Adrenal gland (tissue), 9 donors: ENCODE measurements at regions not wholly inside any gene's neighbourhood (a gene's known extent, or its start where the extent isn't known, plus 50 kb on each side); places are given as distances from the start of the nearest gene placed in this dataset.
"Not testable (repeated sequence)": the region's sequence is repeated elsewhere in the genome, so short reads cannot be mapped to it uniquely, and the experiment has no call there.

Experiments used
- DNase-seq, 7 donors: peaks; one replicate each; pipeline ENCODE4 v3.0.0-alpha.2; 2019 to 2020
- H3K27ac ChIP-seq, 5 donors: fragments of 200-600 bp; sonication (generic) in 4 of 5; 1 replicate in 3 of 5; 2 replicates in 2 of 5; pipeline versions ENCODE4 v1.5.1 to v1.8.0; 2016 to 2020; ENCODE audit warnings: mild to moderate bottlenecking in 1 of 5
- H3K27me3 ChIP-seq: fragments of 200-600 bp; 2 replicates; pipeline ENCODE4 v1.8.0; 2021
- H3K36me3 ChIP-seq, 2 donors: fragments of 200-600 bp; replicated peaks in 1 of 2; 1 replicate in 1 of 2; 2 replicates in 1 of 2; pipeline versions ENCODE4 v1.5.1 to v1.8.0; 2018 to 2022
- H3K4me1 ChIP-seq, 2 donors: fragments of 200-600 bp; replicated peaks in 1 of 2; 1 replicate in 1 of 2; 2 replicates in 1 of 2; pipeline versions ENCODE4 v1.5.1 to v1.8.0; 2018 to 2021
- H3K4me3 ChIP-seq, 4 donors: fragments of 200-600 bp; sonication (generic) in 3 of 4; one replicate each; pipeline ENCODE4 v1.5.1; 2016 to 2018
- H3K9me3 ChIP-seq, 3 donors: fragments of 200-600 bp; sonication (generic) in 1 of 3; replicated peaks in 1 of 3; 1 replicate in 2 of 3; 2 replicates in 1 of 3; pipeline versions ENCODE4 v1.5.1 to v1.8.0; 2016 to 2021
- POLR2A ChIP-seq, 2 donors: fragments of 450-650 bp; IDR thresholded peaks; one replicate each; pipeline ENCODE4 v1.6.1; 2017; ENCODE audit warnings: antibody characterized with exemption in 2 of 2, mild to moderate bottlenecking in 2 of 2, moderate library complexity in 1 of 2
- WGBS, 4 donors: extraction: QIAGEN DNeasy Blood & Tissue Kit in 2 of 4; methylation state at CpG; one replicate each; pipeline versions ENCODE4 v1.1.5 to v1.1.7; 2013 to 2017; 5-methylcytosine and 5-hydroxymethylcytosine counted together
- intact Hi-C, 2 donors: fragments of 100-400 bp; cut with DNase I; formaldehyde crosslinking; loops; one replicate each; pipeline versions ENCODE4 v1.14.1 to v1.15.0; 2022 to 2023
- small RNA-seq, 2 donors: library from RNA; depleted of rRNA; stranded (forward); fragments of <200 nt; gene quantifications; one replicate each; pipeline ENCODE3, GENCODE V24; 2016
- TF ChIP-seq, protein P1 (sequence below), 6 experiments: fragments of 450-650 bp in 4 of 6; fragments of 200-600 bp in 2 of 6; sonication (generic) in 1 of 6; IDR thresholded peaks; 1 replicate in 5 of 6; 2 replicates in 1 of 6; pipeline versions ENCODE4 v1.5.1 to v1.8.0; 2016 to 2021; ENCODE audit warnings: antibody characterized with exemption in 6 of 6, mild to moderate bottlenecking in 2 of 6, moderate library complexity in 1 of 6
- donor health status: healthy with polysubstance abuse.
- donor health status: Bipolar disorder and iron deficiency.
- donor health status: DM: yes; HTN: yes; CAD: no.
- donor health status: DM: no; HTN: no; CAD: no.
- donor health status: DM: no; HTN: no; CAD: no.

DNA sequence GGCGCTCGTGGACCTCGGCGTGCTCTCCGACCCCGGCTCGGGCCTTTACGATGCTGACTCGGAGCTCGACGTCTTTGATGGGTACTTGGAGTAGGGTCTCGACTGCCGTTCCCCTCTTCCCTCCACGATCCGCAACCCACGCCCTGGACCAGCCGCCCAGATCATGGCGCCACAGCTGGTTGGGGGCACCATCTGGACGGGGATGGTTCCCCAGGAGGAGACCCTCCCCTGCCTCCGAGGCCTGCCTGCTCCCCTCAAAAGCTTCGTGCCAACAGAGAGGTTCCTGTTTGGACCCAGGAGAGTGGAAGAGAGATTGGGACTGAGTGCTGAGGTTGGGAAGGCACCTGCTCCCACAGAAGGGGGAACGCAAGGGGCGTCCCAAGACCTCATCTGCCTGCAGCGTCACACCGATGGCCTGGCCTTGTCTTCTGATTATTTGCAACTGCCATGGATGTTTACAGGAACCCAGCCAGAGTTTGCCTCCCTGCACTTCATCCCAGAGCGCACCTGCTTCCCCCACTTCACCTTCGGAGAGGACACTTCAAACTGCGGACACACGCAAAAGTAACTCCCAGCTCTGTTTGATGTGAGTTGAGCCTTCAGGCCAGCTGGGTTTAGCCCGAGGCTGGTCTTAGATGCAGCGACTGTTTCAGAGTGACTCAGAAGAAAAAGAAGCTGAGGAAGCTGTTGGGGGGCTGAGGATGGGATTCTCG lies 71.2 kb upstream of the NIPA1 start:
- peak in 1 of 2 donors; percentile 20 for TF ChIP-seq POLR2A (IDR thresholded peaks at IDR 0.05)
- H3K4me1 ChIP-seq, H3K9me3 ChIP-seq, H3K36me3 ChIP-seq, intact Hi-C loops, H3K27me3 ChIP-seq: not testable (repeated sequence)
- peak in 4 of 7 donors; percentile 10 to 61 (median 24) for DNase-seq
- 18 to 39% (median 33%) methylated on average over 7 to 19 of the region's 32 CpGs for WGBS, 4 donors
- H3K27ac ChIP-seq, result peak overlapping the region in 4 of 5 donors; percentile 11 to 88 (median 79)
- H3K4me3 ChIP-seq, result peak overlapping the region in 1 of 4 donors; percentile 42

DNA sequence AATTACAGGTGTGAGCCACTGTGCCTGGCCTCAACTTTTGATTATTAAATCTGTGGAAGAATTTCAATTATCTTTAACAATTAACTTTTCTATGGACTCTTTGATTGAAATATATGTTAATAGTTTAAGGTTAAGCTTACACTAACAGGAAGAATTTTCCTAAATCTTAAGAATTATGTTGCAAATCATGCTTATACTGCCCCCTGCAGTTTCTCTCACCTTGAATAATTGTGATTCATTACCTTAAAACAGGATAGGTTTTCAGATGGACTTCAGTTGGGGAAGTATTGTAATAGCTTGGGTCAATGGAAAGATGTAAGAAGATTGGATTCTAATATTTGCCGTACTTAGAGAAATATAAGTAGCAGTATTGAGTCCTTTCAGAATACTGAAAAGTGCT lies 66.5 kb upstream of the NIPA1 start:
- H3K36me3 ChIP-seq, H3K4me1 ChIP-seq, H3K27ac ChIP-seq, intact Hi-C loops, H3K4me3 ChIP-seq, H3K9me3 ChIP-seq, H3K27me3 ChIP-seq: not testable (repeated sequence)
- TF ChIP-seq, protein P1, sequence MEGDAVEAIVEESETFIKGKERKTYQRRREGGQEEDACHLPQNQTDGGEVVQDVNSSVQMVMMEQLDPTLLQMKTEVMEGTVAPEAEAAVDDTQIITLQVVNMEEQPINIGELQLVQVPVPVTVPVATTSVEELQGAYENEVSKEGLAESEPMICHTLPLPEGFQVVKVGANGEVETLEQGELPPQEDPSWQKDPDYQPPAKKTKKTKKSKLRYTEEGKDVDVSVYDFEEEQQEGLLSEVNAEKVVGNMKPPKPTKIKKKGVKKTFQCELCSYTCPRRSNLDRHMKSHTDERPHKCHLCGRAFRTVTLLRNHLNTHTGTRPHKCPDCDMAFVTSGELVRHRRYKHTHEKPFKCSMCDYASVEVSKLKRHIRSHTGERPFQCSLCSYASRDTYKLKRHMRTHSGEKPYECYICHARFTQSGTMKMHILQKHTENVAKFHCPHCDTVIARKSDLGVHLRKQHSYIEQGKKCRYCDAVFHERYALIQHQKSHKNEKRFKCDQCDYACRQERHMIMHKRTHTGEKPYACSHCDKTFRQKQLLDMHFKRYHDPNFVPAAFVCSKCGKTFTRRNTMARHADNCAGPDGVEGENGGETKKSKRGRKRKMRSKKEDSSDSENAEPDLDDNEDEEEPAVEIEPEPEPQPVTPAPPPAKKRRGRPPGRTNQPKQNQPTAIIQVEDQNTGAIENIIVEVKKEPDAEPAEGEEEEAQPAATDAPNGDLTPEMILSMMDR (IDR thresholded peaks at IDR 0.05), result peak in 4 of 6 experiments; percentile 9 to 47 (median 26)
- DNase-seq, result peak in 1 of 7 donors; percentile 31
- 69 to 87% (median 71%) methylated on average over 1 of the region's 1 CpG for WGBS, 4 donors

DNA sequence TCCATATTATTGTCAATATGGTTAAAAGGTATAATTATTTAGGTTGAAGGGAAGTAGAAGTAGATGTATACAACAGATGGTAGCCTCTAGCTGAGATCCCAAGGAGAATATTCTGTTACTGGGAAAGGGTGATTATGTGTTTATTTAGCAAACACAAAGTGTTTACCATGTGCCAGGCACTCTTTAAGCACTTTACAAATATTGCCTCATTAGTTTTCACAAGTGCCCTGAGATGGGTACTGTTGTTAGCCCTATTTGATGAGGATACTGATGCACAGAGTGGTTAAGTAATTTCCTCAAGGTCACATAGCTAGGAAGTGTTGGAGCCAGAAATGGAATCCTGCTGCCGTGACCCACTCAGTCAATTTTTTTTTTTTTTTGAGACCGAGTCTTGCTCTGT lies 60.3 kb upstream of the NIPA1 start:
- H3K9me3 ChIP-seq, DNase-seq, intact Hi-C loops, H3K4me1 ChIP-seq, H3K36me3 ChIP-seq, H3K4me3 ChIP-seq, H3K27ac ChIP-seq, H3K27me3 ChIP-seq: not testable (repeated sequence)
- 100% methylated on average over 1 of the region's 2 CpGs; no CpG with 5 or more reads in 3 of the 4 donors for WGBS, 4 donors

DNA sequence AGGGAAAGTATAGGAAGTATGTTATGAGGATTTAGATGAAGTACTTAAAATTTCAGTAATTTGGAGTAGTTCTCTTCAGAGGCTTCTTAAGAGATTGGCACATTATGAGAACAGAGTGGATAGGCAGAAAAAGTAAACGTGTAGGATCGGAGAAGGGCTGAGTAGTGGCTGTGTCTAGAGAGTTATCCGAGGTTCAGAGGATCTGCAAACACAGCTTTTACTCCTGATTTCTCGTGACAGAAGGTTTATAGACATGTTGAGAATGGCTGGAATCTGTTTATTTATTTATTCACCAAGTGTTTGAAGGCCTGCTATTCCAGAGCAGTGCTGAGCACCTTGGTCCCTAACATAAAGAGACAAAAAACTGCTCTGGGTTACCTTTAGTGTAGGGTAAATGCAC lies 51.4 kb upstream of the NIPA1 start:
- DNase-seq, intact Hi-C loops, H3K9me3 ChIP-seq, H3K4me1 ChIP-seq, H3K27ac ChIP-seq, H3K27me3 ChIP-seq, H3K4me3 ChIP-seq, H3K36me3 ChIP-seq: not testable (repeated sequence)
- WGBS, 4 donors, result 58 to 90% (median 73%) methylated on average over 4 of the region's 4 CpGs

DNA sequence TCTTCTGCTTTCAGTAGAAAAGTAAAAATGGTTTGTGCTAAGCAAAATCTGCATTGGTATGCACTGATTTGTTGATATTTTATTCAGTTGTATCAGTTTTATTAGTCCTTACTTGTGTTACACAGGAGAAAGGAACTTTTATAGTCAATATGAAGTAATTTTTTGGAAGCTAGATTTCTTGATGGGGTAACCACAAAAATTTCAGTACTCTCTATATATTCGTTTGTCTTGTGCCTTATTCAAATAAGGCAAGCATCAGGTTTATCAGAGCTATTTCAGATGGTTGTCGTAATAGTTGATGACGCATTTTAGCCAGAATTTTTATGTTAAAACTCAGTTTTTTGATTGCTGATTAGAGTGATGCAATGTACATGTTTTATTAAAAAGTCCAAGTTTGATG lies 50.7 kb upstream of the NIPA1 start:
- intact Hi-C loops, result no loop called here
- 90 to 96% (median 92%) methylated on average over 3 of the region's 3 CpGs for WGBS, 4 donors

DNA sequence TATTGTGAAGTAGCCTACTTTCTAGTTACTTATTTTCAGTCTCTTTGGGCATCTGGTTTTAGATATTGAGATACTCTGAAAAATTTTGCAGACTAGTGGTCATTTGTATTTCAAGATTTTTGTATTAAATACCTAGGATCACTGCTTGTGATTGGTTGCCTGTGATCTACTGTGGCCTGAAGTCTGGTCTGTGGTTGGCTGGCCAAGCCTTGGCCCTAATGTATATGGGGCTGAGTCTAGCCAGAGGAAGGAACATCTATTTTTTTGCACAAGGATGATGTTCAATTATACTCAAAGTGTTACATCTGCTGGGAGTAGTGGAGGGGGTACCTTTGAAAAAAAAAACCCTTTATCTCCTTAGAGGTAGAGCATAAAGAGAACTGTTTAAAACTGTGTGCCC lies 50.2 kb upstream of the NIPA1 start:
- H3K36me3 ChIP-seq, H3K4me3 ChIP-seq, intact Hi-C loops, H3K4me1 ChIP-seq, H3K9me3 ChIP-seq, DNase-seq, H3K27me3 ChIP-seq, H3K27ac ChIP-seq: not testable (repeated sequence)

More for the DNA sequence above, 50.7 kb upstream of the NIPA1 start:
- Histone ChIP-seq H3K27ac (no peak overlapping the region), H3K36me3 (no peaks in the 10 kb centered on the region), H3K27me3 (no peaks in the 10 kb centered on the region), H3K9me3 (no peaks in the 10 kb centered on the region), H3K4me3 (no peak overlapping the region), H3K4me1 (no peaks in the 10 kb centered on the region)
- DNase-seq, result no peak
- TF ChIP-seq, protein P1 (IDR thresholded peaks at IDR 0.05), result no peak
- no peak for TF ChIP-seq POLR2A (IDR thresholded peaks at IDR 0.05)

Small RNA genes in the stretch of these regions (small RNA-seq; reads per million reads assigned to genes)
- gene AC138649.4 (0 reads per million in 2 donors), gene RN7SL495P (0 reads per million in 2 donors)
